ENCODE measurements at regions not wholly inside any gene's neighbourhood (a gene's known extent, or its start where the extent isn't known, plus 50 kb on each side); places are given as distances from the start of the nearest gene placed in this dataset.

DNA sequence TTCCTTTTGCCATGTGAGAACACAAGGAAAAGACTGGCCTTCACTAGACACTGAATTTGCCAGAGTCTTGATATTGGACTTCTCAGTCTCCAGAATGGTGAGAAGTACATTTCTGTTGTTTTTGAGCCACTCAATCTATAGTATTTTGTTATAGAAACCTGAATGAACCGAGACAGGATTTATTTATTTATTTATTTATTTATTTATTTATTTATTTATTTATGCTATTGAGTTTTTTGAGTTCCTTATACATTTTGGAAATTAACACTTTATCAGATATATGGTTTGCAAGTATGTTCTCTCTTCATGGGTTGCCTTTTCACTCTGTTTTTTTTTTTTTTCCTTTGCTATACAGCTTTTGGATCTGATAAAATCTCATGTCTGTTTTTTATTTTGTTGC is 319.0 kb upstream of the PCDH20 start (continued):
- TF ChIP-seq, protein P1, sequence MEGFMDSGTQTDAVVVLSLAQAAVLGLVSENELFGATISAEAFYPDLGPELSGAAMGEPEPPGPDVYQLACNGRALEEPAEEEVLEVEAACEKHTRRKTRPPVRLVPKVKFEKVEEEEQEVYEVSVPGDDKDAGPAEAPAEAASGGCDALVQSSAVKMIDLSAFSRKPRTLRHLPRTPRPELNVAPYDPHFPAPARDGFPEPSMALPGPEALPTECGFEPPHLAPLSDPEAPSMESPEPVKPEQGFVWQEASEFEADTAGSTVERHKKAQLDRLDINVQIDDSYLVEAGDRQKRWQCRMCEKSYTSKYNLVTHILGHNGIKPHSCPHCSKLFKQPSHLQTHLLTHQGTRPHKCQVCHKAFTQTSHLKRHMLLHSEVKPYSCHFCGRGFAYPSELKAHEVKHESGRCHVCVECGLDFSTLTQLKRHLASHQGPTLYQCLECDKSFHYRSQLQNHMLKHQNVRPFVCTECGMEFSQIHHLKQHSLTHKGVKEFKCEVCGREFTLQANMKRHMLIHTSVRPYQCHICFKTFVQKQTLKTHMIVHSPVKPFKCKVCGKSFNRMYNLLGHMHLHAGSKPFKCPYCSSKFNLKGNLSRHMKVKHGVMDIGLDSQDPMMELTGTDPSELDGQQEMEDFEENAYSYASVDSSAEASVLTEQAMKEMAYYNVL (CRISPR knock-in tag; IDR thresholded peaks at IDR 0.05; ENCODE audit: borderline replicate concordance): no peak
- no peak for TF ChIP-seq SRSF1 (optimal IDR thresholded peaks at IDR 0.05; ENCODE audit: low read depth, low read length)
- TF ChIP-seq, protein P2, sequence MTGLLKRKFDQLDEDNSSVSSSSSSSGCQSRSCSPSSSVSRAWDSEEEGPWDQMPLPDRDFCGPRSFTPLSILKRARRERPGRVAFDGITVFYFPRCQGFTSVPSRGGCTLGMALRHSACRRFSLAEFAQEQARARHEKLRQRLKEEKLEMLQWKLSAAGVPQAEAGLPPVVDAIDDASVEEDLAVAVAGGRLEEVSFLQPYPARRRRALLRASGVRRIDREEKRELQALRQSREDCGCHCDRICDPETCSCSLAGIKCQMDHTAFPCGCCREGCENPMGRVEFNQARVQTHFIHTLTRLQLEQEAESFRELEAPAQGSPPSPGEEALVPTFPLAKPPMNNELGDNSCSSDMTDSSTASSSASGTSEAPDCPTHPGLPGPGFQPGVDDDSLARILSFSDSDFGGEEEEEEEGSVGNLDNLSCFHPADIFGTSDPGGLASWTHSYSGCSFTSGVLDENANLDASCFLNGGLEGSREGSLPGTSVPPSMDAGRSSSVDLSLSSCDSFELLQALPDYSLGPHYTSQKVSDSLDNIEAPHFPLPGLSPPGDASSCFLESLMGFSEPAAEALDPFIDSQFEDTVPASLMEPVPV (CRISPR knock-in tag; IDR thresholded peaks at IDR 0.05): no peak

DNA sequence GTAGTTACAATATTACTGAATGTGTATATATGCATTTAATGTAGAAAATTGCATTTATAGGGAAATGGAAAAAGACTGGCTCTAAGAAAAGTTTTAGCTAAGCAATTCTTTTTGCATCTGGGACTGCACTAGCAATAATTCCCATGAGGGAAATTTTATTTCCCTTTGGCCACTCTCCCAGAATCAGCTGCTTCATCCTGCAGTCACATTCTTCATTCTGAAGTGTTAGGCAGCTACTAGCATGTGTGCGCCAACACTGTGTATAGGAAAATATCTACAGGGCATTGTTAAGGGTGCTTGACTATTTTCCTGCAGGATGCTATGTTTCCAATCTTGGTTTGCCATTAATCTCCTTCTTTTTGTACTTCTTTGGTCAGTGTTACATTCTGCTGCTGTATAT is 312.8 kb upstream of the PCDH20 start:
- Histone ChIP-seq H3K27me3 (ENCODE audit: control insufficient read depth in 1 of 2, insufficient read depth in 2 of 2, low read length in 2 of 2) (no peaks in the 10 kb centered on the region), H2AFZ (ENCODE audit: low read length) (no peak overlapping the region), H3K4me3 (replicated peaks in 1 of 3; ENCODE audit: insufficient read depth in 1 of 3, low read depth in 2 of 3, low read length in 3 of 3) (no peak overlapping the region), H3K4me2 (ENCODE audit: low read depth, low read length) (no peak overlapping the region), H3K9ac (ENCODE audit: insufficient read depth, low read depth, low read length) (no peak overlapping the region), H3K27ac (ENCODE audit: extremely low read length, insufficient read depth, low read length) (no peak overlapping the region), H4K20me1 (ENCODE audit: insufficient read depth, low read length) (no peaks in the 10 kb centered on the region), H3K36me3 (replicated peaks in 1 of 2; ENCODE audit: control insufficient read depth in 1 of 2, insufficient read depth in 2 of 2, low read length in 2 of 2) (no peaks in the 10 kb centered on the region), H3K79me2 (ENCODE audit: insufficient read depth, low read length) (no peaks in the 10 kb centered on the region), H3K4me1 (ENCODE audit: insufficient read depth, low read length) (no peaks in the 10 kb centered on the region), H3K9me3 (ENCODE audit: low read length) (no peaks in the 10 kb centered on the region)
- ATAC-seq (no peak), FAIRE-seq (no peak), DNase-seq (ENCODE audit: low spot score) (no peak)
- no TSS peak for BruUV-seq (replicated peaks)
- CTCF ChIA-PET (ENCODE audit: low intra/inter-chr PET ratio, low total read pairs): no interaction called here
- in situ Hi-C loops (cut with HindIII; ENCODE audit: extremely low pct_ligation_motif_present, low pct_unique_long_range_greater_than_20kb) (no loop called here), intact Hi-C loops (cut with micrococcal nuclease; ENCODE audit: unreplicated experiment) (no loop called here)
- POLR2A ChIA-PET: no interaction called here
- 14% methylated on average over 1 of the region's 1 CpG for WGBS (ENCODE audit: low lambda C conversion rate)
- TF ChIP-seq ZNF337 (CRISPR knock-in tag; IDR thresholded peaks at IDR 0.05; ENCODE audit: borderline replicate concordance, low read depth) (no peak), POLR2AphosphoS5 (IDR thresholded peaks at IDR 0.05; ENCODE audit: low read depth, low read length) (no peak), CHCHD3 (CRISPR knock-in tag; IDR thresholded peaks at IDR 0.05) (no peak), MAF1 (CRISPR knock-in tag; IDR thresholded peaks at IDR 0.05; ENCODE audit: borderline replicate concordance) (no peak), ZBTB38 (CRISPR knock-in tag; IDR thresholded peaks at IDR 0.05) (no peak), ATF1 (CRISPR knock-in tag; IDR thresholded peaks at IDR 0.05) (no peak), ZBTB8A (CRISPR knock-in tag; IDR thresholded peaks at IDR 0.05; ENCODE audit: borderline replicate concordance, low read depth) (no peak), ZNF333 (CRISPR knock-in tag; IDR thresholded peaks at IDR 0.05; ENCODE audit: borderline replicate concordance) (no peak), NFRKB (IDR thresholded peaks at IDR 0.05) (no peak), KDM3A (CRISPR knock-in tag; IDR thresholded peaks at IDR 0.05; ENCODE audit: low read depth) (no peak), ZFX (CRISPR knock-in tag; IDR thresholded peaks at IDR 0.05; ENCODE audit: low read depth) (no peak), LCORL (IDR thresholded peaks at IDR 0.05) (no peak), LCORL (CRISPR knock-in tag; IDR thresholded peaks at IDR 0.05) (no peak), SRSF4 (IDR thresholded peaks at IDR 0.05; ENCODE audit: low read depth, low read length, poor library complexity, severe bottlenecking) (no peak)
- TF ChIP-seq, protein P3, sequence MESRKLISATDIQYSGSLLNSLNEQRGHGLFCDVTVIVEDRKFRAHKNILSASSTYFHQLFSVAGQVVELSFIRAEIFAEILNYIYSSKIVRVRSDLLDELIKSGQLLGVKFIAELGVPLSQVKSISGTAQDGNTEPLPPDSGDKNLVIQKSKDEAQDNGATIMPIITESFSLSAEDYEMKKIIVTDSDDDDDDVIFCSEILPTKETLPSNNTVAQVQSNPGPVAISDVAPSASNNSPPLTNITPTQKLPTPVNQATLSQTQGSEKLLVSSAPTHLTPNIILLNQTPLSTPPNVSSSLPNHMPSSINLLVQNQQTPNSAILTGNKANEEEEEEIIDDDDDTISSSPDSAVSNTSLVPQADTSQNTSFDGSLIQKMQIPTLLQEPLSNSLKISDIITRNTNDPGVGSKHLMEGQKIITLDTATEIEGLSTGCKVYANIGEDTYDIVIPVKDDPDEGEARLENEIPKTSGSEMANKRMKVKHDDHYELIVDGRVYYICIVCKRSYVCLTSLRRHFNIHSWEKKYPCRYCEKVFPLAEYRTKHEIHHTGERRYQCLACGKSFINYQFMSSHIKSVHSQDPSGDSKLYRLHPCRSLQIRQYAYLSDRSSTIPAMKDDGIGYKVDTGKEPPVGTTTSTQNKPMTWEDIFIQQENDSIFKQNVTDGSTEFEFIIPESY (CRISPR knock-in tag; IDR thresholded peaks at IDR 0.05): no peak
- TF ChIP-seq, protein P4, sequence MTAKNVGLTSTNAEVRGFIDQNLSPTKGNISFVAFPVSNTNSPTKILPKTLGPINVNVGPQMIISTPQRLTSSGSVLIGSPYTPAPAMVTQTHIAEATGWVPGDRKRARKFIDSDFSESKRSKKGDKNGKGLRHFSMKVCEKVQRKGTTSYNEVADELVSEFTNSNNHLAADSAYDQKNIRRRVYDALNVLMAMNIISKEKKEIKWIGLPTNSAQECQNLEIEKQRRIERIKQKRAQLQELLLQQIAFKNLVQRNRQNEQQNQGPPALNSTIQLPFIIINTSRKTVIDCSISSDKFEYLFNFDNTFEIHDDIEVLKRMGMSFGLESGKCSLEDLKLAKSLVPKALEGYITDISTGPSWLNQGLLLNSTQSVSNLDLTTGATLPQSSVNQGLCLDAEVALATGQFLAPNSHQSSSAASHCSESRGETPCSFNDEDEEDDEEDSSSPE (CRISPR knock-in tag; IDR thresholded peaks at IDR 0.05): no peak
